GM18508 (cell line): ENCODE measurements at regions not wholly inside any gene's neighbourhood (a gene's known extent, or its start where the extent isn't known, plus 50 kb on each side); places are given as distances from the start of the nearest gene placed in this dataset.

Source experiments
- ATAC-seq: cut with Tn5 transposase; IDR thresholded peaks from one replicate; pipeline ENCODE4 v1.9.1; 2021; ENCODE audit warnings: moderate number of reproducible peaks; ENCODE audit not compliant: insufficient read depth, unreplicated experiment

GRCh38 chr17:12568358-12569251, 97.1 kb upstream of the MYOCD start:
- ATAC-seq = no peak

- no peak for ATAC-seq
These were observed 94.1 kb upstream of the MYOCD start for GRCh38 chr17:12571606-12572005.

GRCh38 chr17:12574525-12574924, 91.2 kb upstream of the MYOCD start:
- no peak for ATAC-seq

GRCh38 chr17:12575641-12576040, 90.0 kb upstream of the MYOCD start:
- no peak for ATAC-seq

- ATAC-seq = no peak
These were observed 86.4 kb upstream of the MYOCD start for GRCh38 chr17:12579288-12579687.

- ATAC-seq = no peak
These were observed 85.0 kb upstream of the MYOCD start for GRCh38 chr17:12580640-12581039.

- no peak for ATAC-seq
These were observed 81.0 kb upstream of the MYOCD start for GRCh38 chr17:12584727-12585126.

GRCh38 chr17:12588531-12588930, 77.2 kb upstream of the MYOCD start:
- ATAC-seq = no peak

GRCh38 chr17:12590417-12590816, 75.3 kb upstream of the MYOCD start:
- ATAC-seq = no peak

- ATAC-seq = no peak
These were observed 74.5 kb upstream of the MYOCD start for GRCh38 chr17:12591021-12591735.

- no peak for ATAC-seq
These were observed 72.7 kb upstream of the MYOCD start for GRCh38 chr17:12592941-12593340.

GRCh38 chr17:12596961-12597360, 68.7 kb upstream of the MYOCD start:
- ATAC-seq = no peak

- no peak for ATAC-seq
These were observed 67.8 kb upstream of the MYOCD start for GRCh38 chr17:12597895-12598294.

GRCh38 chr17:12599186-12599920, 66.3 kb upstream of the MYOCD start:
- ATAC-seq = no peak

- ATAC-seq = no peak
These were observed 65.3 kb upstream of the MYOCD start for GRCh38 chr17:12600349-12600748.

- no peak for ATAC-seq
These were observed 62.1 kb upstream of the MYOCD start for GRCh38 chr17:12603566-12603965.

- no peak for ATAC-seq
These were observed 60.5 kb upstream of the MYOCD start for GRCh38 chr17:12605222-12605621.

- no peak for ATAC-seq
These were observed 52.1 kb upstream of the MYOCD start for GRCh38 chr17:12613566-12613965.
